ENCODE measurements at regions not wholly inside any gene's neighbourhood (a gene's known extent, or its start where the extent isn't known, plus 50 kb on each side); places are given as distances from the start of the nearest gene placed in this dataset.

GRCh38 chr1:163875200-163875926, 553.6 kb downstream of the NUF2 start:
- Histone ChIP-seq H3K4me3 (ENCODE audit: low read length) (no peak overlapping the region), H3K36me3 (ENCODE audit: control insufficient read depth, low read depth, low read length) (no peaks in the 10 kb centered on the region), H3K4me1 (ENCODE audit: control insufficient read depth, low read depth, low read length) (peaks cover 8% of the 10 kb centered on the region), H3K27me3 (ENCODE audit: control insufficient read depth, insufficient read depth, low read length) (no peaks in the 10 kb centered on the region), H3K9me3 (ENCODE audit: control insufficient read depth, low read depth, low read length) (no peaks in the 10 kb centered on the region), H3K9ac (ENCODE audit: low read length) (no peak overlapping the region), H3K27ac (ENCODE audit: low read length) (no peak overlapping the region)

DNA sequence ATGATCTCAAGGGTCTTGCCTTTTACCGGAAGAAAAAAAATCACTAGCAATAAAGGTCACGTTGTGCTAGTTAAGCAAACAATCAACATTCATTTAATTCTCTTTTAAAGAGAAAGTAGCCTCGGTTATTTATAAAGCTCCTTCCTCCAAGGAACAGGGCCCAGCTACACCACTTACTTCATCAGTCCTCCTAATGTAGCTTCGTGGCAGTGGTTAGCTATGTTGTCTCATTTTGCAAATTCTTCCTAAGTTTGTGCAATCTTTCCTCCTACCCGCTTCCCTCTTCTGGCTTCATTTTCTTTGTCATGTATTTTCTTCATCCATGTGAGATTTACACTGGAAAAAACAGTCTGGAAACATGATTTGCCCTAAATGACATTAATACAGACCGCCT, 554.2 kb downstream of the NUF2 start:
- Histone ChIP-seq H3K36me3 (ENCODE audit: control insufficient read depth, low read depth, low read length) (no peaks in the 10 kb centered on the region), H3K27ac (ENCODE audit: low read length) (no peak overlapping the region), H3K9me3 (ENCODE audit: control insufficient read depth, low read depth, low read length) (no peaks in the 10 kb centered on the region), H3K4me3 (ENCODE audit: low read length) (no peak overlapping the region), H3K9ac (ENCODE audit: low read length) (no peak overlapping the region), H3K4me1 (ENCODE audit: control insufficient read depth, low read depth, low read length) (peaks cover 8% of the 10 kb centered on the region), H3K27me3 (ENCODE audit: control insufficient read depth, insufficient read depth, low read length) (no peaks in the 10 kb centered on the region)

GRCh38 chr1:163876546-163876945, 554.8 kb downstream of the NUF2 start:
- H3K27me3 ChIP-seq (ENCODE audit: control insufficient read depth, insufficient read depth, low read length) = no peaks in the 10 kb centered on the region
- no peaks in the 10 kb centered on the region for H3K36me3 ChIP-seq (ENCODE audit: control insufficient read depth, low read depth, low read length)
- H3K4me1 ChIP-seq (ENCODE audit: control insufficient read depth, low read depth, low read length) = peaks cover 8% of the 10 kb centered on the region
- H3K9me3 ChIP-seq (ENCODE audit: control insufficient read depth, low read depth, low read length) = no peaks in the 10 kb centered on the region
- H3K27ac ChIP-seq (ENCODE audit: low read length) = no peak overlapping the region
- H3K9ac ChIP-seq (ENCODE audit: low read length) = no peak overlapping the region
- no peak overlapping the region for H3K4me3 ChIP-seq (ENCODE audit: low read length)

DNA sequence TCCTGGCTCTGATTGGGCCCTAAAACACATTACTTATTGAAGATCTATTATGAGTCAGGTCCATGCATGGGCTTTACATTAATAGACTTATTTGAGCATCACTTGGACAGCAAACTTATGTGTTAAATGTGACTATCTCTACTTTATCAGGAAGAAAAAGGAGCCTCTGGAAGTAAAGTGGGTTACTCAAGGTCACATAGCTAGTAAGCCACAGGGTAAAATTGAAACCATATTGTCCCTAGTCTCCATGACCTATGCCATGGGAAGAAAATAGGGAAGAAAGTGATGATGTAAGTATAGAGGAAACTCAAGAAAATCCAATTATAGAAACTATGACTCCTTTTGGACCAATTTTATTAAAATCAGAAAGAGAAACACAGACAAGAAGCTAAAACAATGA, 555.3 kb downstream of the NUF2 start:
- no peaks in the 10 kb centered on the region for H3K9me3 ChIP-seq (ENCODE audit: control insufficient read depth, low read depth, low read length)
- no peaks in the 10 kb centered on the region for H3K36me3 ChIP-seq (ENCODE audit: control insufficient read depth, low read depth, low read length)
- no peak overlapping the region for H3K27ac ChIP-seq (ENCODE audit: low read length)
- peaks cover 8% of the 10 kb centered on the region for H3K4me1 ChIP-seq (ENCODE audit: control insufficient read depth, low read depth, low read length)
- H3K27me3 ChIP-seq (ENCODE audit: control insufficient read depth, insufficient read depth, low read length) = no peaks in the 10 kb centered on the region
- H3K4me3 ChIP-seq (ENCODE audit: low read length) = no peak overlapping the region
- H3K9ac ChIP-seq (ENCODE audit: low read length) = no peak overlapping the region

DNA sequence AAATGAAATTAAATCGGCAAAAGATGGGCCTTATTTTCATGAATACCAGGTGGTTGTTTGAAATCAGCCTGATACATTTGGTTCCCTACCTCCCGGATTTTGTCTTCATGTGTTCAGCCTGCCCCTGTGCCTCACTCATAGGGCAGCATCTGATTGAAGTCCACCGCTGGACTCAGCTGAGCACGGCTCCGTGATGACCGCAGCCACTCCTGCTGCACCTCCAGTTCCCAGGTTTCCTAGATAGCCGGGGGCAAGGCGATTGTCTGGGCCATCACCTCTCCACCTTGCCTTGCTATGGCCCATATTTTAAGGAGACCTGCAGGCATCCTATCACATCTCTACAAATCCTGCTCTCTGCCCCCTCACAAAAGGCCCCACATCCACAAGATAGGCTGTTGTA, 563.8 kb downstream of the NUF2 start:
- Histone ChIP-seq H3K9ac (ENCODE audit: low read length) (no peak overlapping the region), H3K4me1 (ENCODE audit: control insufficient read depth, low read depth, low read length) (peaks cover 5% of the 10 kb centered on the region), H3K27ac (ENCODE audit: low read length) (no peak overlapping the region), H3K36me3 (ENCODE audit: control insufficient read depth, low read depth, low read length) (no peaks in the 10 kb centered on the region), H3K9me3 (ENCODE audit: control insufficient read depth, low read depth, low read length) (no peaks in the 10 kb centered on the region), H3K4me3 (ENCODE audit: low read length) (no peak overlapping the region), H3K27me3 (ENCODE audit: control insufficient read depth, insufficient read depth, low read length) (no peaks in the 10 kb centered on the region)

- peaks cover 11% of the 10 kb centered on the region for H3K4me1 ChIP-seq (ENCODE audit: control insufficient read depth, low read depth, low read length)
- H3K36me3 ChIP-seq (ENCODE audit: control insufficient read depth, low read depth, low read length) = no peaks in the 10 kb centered on the region
- H3K27ac ChIP-seq (ENCODE audit: low read length) = no peak overlapping the region
- H3K9me3 ChIP-seq (ENCODE audit: control insufficient read depth, low read depth, low read length) = no peaks in the 10 kb centered on the region
- H3K27me3 ChIP-seq (ENCODE audit: control insufficient read depth, insufficient read depth, low read length) = no peaks in the 10 kb centered on the region
- H3K9ac ChIP-seq (ENCODE audit: low read length) = no peak overlapping the region
- no peak overlapping the region for H3K4me3 ChIP-seq (ENCODE audit: low read length)
Measured at GRCh38 chr1:163896001-163896400, 574.2 kb downstream of the NUF2 start.

- Histone ChIP-seq H3K4me1 (ENCODE audit: control insufficient read depth, low read depth, low read length) (peaks cover 9% of the 10 kb centered on the region), H3K36me3 (ENCODE audit: control insufficient read depth, low read depth, low read length) (no peaks in the 10 kb centered on the region), H3K9ac (ENCODE audit: low read length) (no peak overlapping the region), H3K4me3 (ENCODE audit: low read length) (no peak overlapping the region), H3K27me3 (ENCODE audit: control insufficient read depth, insufficient read depth, low read length) (no peaks in the 10 kb centered on the region), H3K9me3 (ENCODE audit: control insufficient read depth, low read depth, low read length) (no peaks in the 10 kb centered on the region), H3K27ac (ENCODE audit: low read length) (no peak overlapping the region)
Measured at GRCh38 chr1:163897412-163898155, 575.8 kb downstream of the NUF2 start.

GRCh38 chr1:163906283-163906682, 584.5 kb downstream of the NUF2 start:
- no peaks in the 10 kb centered on the region for H3K36me3 ChIP-seq (ENCODE audit: control insufficient read depth, low read depth, low read length)
- H3K9ac ChIP-seq (ENCODE audit: low read length) = no peak overlapping the region
- H3K4me1 ChIP-seq (ENCODE audit: control insufficient read depth, low read depth, low read length) = no peaks in the 10 kb centered on the region
- no peaks in the 10 kb centered on the region for H3K9me3 ChIP-seq (ENCODE audit: control insufficient read depth, low read depth, low read length)
- no peak overlapping the region for H3K4me3 ChIP-seq (ENCODE audit: low read length)
- H3K27me3 ChIP-seq (ENCODE audit: control insufficient read depth, insufficient read depth, low read length) = no peaks in the 10 kb centered on the region
- no peak overlapping the region for H3K27ac ChIP-seq (ENCODE audit: low read length)

GRCh38 chr1:163912170-163912884, 590.6 kb downstream of the NUF2 start:
- Histone ChIP-seq H3K27ac (ENCODE audit: low read length) (no peak overlapping the region), H3K36me3 (ENCODE audit: control insufficient read depth, low read depth, low read length) (no peaks in the 10 kb centered on the region), H3K27me3 (ENCODE audit: control insufficient read depth, insufficient read depth, low read length) (no peaks in the 10 kb centered on the region), H3K9me3 (ENCODE audit: control insufficient read depth, low read depth, low read length) (no peaks in the 10 kb centered on the region), H3K4me3 (ENCODE audit: low read length) (no peak overlapping the region), H3K9ac (ENCODE audit: low read length) (no peak overlapping the region), H3K4me1 (ENCODE audit: control insufficient read depth, low read depth, low read length) (no peaks in the 10 kb centered on the region)

- no peaks in the 10 kb centered on the region for H3K4me1 ChIP-seq (ENCODE audit: control insufficient read depth, low read depth, low read length)
- no peaks in the 10 kb centered on the region for H3K36me3 ChIP-seq (ENCODE audit: control insufficient read depth, low read depth, low read length)
- no peak overlapping the region for H3K9ac ChIP-seq (ENCODE audit: low read length)
- no peak overlapping the region for H3K4me3 ChIP-seq (ENCODE audit: low read length)
- no peak overlapping the region for H3K27ac ChIP-seq (ENCODE audit: low read length)
- H3K27me3 ChIP-seq (ENCODE audit: control insufficient read depth, insufficient read depth, low read length) = no peaks in the 10 kb centered on the region
- H3K9me3 ChIP-seq (ENCODE audit: control insufficient read depth, low read depth, low read length) = no peaks in the 10 kb centered on the region
Measured at GRCh38 chr1:163914785-163915413, 593.1 kb downstream of the NUF2 start.

DNA sequence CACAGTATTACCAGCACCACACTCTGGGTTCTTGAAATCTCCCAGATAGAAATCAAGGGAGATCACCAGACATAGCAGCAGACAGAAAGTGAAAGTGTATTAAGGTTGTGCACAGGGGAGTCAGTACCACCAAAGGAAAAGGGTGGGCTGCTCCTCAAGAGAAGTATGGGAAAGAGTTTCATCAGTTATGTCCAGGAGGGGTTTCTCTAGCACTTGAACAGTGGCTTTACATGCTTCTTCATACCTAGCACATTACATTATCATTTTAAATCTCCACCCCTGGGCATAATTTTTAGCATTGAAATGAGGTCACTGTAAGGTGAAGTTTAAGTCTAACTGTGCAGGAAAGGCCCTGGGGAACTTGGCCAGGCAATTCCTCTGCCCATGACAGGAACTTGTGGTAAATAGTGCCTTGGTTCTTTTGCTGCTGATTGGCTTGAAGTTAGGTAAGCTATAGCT, 601.0 kb downstream of the NUF2 start:
- Histone ChIP-seq H3K9me3 (ENCODE audit: control insufficient read depth, low read depth, low read length) (no peaks in the 10 kb centered on the region), H3K9ac (ENCODE audit: low read length) (no peak overlapping the region), H3K4me1 (ENCODE audit: control insufficient read depth, low read depth, low read length) (no peaks in the 10 kb centered on the region), H3K27me3 (ENCODE audit: control insufficient read depth, insufficient read depth, low read length) (no peaks in the 10 kb centered on the region), H3K4me3 (ENCODE audit: low read length) (no peak overlapping the region), H3K36me3 (ENCODE audit: control insufficient read depth, low read depth, low read length) (no peaks in the 10 kb centered on the region), H3K27ac (ENCODE audit: low read length) (no peak overlapping the region)

Data from iPS-18a (cell line).